ENCODE measurements at regions not wholly inside any gene's neighbourhood (a gene's known extent, or its start where the extent isn't known, plus 50 kb on each side); places are given as distances from the start of the nearest gene placed in this dataset.

GRCh38 chr1:88219521-88219920 is 464.6 kb upstream of the PKN2 start:
- Histone ChIP-seq H3K27ac (ENCODE audit: low read depth, low read length) (no peak overlapping the region), H3K27me3 (ENCODE audit: control insufficient read depth in 1 of 2, insufficient read depth in 2 of 2, low read length in 2 of 2) (no peaks in the 10 kb centered on the region), H3K4me3 (ENCODE audit: low read depth in 1 of 2, low read length in 2 of 2) (no peak overlapping the region), H3K9me3 (ENCODE audit: low read length) (no peaks in the 10 kb centered on the region), H3K36me3 (ENCODE audit: insufficient read depth, low read length) (no peaks in the 10 kb centered on the region), H3K4me1 (ENCODE audit: insufficient read depth, low read length) (no peaks in the 10 kb centered on the region), H3K9ac (ENCODE audit: low read length) (no peak overlapping the region)

- H3K4me1 ChIP-seq (ENCODE audit: insufficient read depth, low read length) = no peaks in the 10 kb centered on the region
- no peak overlapping the region for H3K27ac ChIP-seq (ENCODE audit: low read depth, low read length)
- no peaks in the 10 kb centered on the region for H3K36me3 ChIP-seq (ENCODE audit: insufficient read depth, low read length)
- H3K27me3 ChIP-seq (ENCODE audit: control insufficient read depth in 1 of 2, insufficient read depth in 2 of 2, low read length in 2 of 2) = no peaks in the 10 kb centered on the region
- no peak overlapping the region for H3K4me3 ChIP-seq (ENCODE audit: low read depth in 1 of 2, low read length in 2 of 2)
- H3K9me3 ChIP-seq (ENCODE audit: low read length) = no peaks in the 10 kb centered on the region
- no peak overlapping the region for H3K9ac ChIP-seq (ENCODE audit: low read length)
Measured at GRCh38 chr1:88221411-88221810, 462.7 kb upstream of the PKN2 start.

GRCh38 chr1:88224906-88225305 is 459.2 kb upstream of the PKN2 start:
- H3K9ac ChIP-seq (ENCODE audit: low read length) = no peak overlapping the region
- H3K9me3 ChIP-seq (ENCODE audit: low read length) = no peaks in the 10 kb centered on the region
- no peaks in the 10 kb centered on the region for H3K27me3 ChIP-seq (ENCODE audit: control insufficient read depth in 1 of 2, insufficient read depth in 2 of 2, low read length in 2 of 2)
- no peaks in the 10 kb centered on the region for H3K4me1 ChIP-seq (ENCODE audit: insufficient read depth, low read length)
- no peaks in the 10 kb centered on the region for H3K36me3 ChIP-seq (ENCODE audit: insufficient read depth, low read length)
- no peak overlapping the region for H3K27ac ChIP-seq (ENCODE audit: low read depth, low read length)
- H3K4me3 ChIP-seq (ENCODE audit: low read depth in 1 of 2, low read length in 2 of 2) = no peak overlapping the region

DNA sequence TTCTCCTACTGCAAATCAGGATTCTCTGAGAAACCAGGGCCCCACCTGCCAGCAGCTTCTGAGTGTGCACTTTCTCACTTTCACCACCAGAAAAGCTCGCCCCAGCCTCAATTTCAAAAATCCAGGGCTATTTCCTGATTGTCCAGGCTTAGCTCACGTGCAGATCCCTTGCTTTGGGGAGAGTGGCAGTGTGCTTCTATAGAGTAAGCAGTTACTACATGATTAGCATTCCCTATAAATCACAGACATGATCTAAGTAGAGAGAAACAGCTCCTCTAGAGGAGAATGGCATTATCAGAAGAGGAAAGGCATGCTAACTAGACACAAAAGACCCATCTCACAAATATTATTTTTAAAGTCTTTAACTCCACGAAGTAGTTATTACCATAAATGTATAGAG is 456.0 kb upstream of the PKN2 start:
- H3K4me3 ChIP-seq (ENCODE audit: low read depth in 1 of 2, low read length in 2 of 2) = no peak overlapping the region
- H3K36me3 ChIP-seq (ENCODE audit: insufficient read depth, low read length) = no peaks in the 10 kb centered on the region
- no peaks in the 10 kb centered on the region for H3K4me1 ChIP-seq (ENCODE audit: insufficient read depth, low read length)
- no peaks in the 10 kb centered on the region for H3K9me3 ChIP-seq (ENCODE audit: low read length)
- H3K9ac ChIP-seq (ENCODE audit: low read length) = no peak overlapping the region
- H3K27me3 ChIP-seq (ENCODE audit: control insufficient read depth in 1 of 2, insufficient read depth in 2 of 2, low read length in 2 of 2) = no peaks in the 10 kb centered on the region
- no peak overlapping the region for H3K27ac ChIP-seq (ENCODE audit: low read depth, low read length)

DNA sequence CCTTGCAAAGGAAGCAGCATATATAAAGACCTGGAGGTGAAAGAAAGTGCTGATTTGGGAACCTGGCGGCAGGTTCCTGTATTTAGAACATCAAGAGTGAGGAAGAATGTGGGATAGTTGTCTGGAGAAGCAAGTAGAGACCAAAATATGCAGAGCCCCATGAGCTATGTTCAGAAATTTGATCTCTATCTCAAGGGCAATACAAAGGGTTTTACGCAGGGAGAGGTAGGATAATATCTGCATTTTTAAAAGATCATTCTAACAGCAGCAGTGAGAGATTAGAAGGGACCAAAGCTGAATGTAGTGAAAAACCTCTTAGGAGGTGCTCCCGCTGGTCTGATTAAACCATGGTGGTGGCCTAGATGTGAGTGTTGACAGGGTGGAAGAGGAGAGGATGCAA is 453.9 kb upstream of the PKN2 start:
- no peak overlapping the region for H3K4me3 ChIP-seq (ENCODE audit: low read depth in 1 of 2, low read length in 2 of 2)
- no peaks in the 10 kb centered on the region for H3K27me3 ChIP-seq (ENCODE audit: control insufficient read depth in 1 of 2, insufficient read depth in 2 of 2, low read length in 2 of 2)
- no peaks in the 10 kb centered on the region for H3K9me3 ChIP-seq (ENCODE audit: low read length)
- no peaks in the 10 kb centered on the region for H3K36me3 ChIP-seq (ENCODE audit: insufficient read depth, low read length)
- no peak overlapping the region for H3K27ac ChIP-seq (ENCODE audit: low read depth, low read length)
- H3K4me1 ChIP-seq (ENCODE audit: insufficient read depth, low read length) = no peaks in the 10 kb centered on the region
- H3K9ac ChIP-seq (ENCODE audit: low read length) = no peak overlapping the region

DNA sequence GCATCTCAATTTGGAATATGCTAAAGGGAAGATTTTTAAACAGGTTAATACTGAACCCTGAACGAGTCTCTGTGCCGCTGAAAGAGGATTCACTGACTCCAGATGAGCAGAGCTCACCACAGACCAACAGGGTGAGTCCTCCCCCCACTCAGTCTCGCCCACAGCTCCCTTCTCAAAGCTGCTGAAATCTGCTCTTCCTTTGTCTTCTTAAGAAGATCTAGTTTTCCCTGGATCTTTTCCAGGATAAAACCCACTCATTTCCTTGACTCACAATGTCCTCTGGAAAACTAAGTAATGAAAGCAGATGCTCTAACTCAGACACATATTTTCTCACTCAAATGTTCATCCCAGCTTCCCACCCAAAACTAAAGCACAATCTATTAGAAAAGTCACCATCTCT is 447.0 kb upstream of the PKN2 start:
- no peaks in the 10 kb centered on the region for H3K9me3 ChIP-seq (ENCODE audit: low read length)
- no peaks in the 10 kb centered on the region for H3K27me3 ChIP-seq (ENCODE audit: control insufficient read depth in 1 of 2, insufficient read depth in 2 of 2, low read length in 2 of 2)
- no peak overlapping the region for H3K4me3 ChIP-seq (ENCODE audit: low read depth in 1 of 2, low read length in 2 of 2)
- H3K4me1 ChIP-seq (ENCODE audit: insufficient read depth, low read length) = no peaks in the 10 kb centered on the region
- H3K9ac ChIP-seq (ENCODE audit: low read length) = no peak overlapping the region
- no peak overlapping the region for H3K27ac ChIP-seq (ENCODE audit: low read depth, low read length)
- no peaks in the 10 kb centered on the region for H3K36me3 ChIP-seq (ENCODE audit: insufficient read depth, low read length)

- H3K27ac ChIP-seq (ENCODE audit: low read depth, low read length) = no peak overlapping the region
- no peaks in the 10 kb centered on the region for H3K36me3 ChIP-seq (ENCODE audit: insufficient read depth, low read length)
- no peaks in the 10 kb centered on the region for H3K27me3 ChIP-seq (ENCODE audit: control insufficient read depth in 1 of 2, insufficient read depth in 2 of 2, low read length in 2 of 2)
- no peaks in the 10 kb centered on the region for H3K9me3 ChIP-seq (ENCODE audit: low read length)
- H3K9ac ChIP-seq (ENCODE audit: low read length) = no peak overlapping the region
- H3K4me3 ChIP-seq (ENCODE audit: low read depth in 1 of 2, low read length in 2 of 2) = no peak overlapping the region
- no peaks in the 10 kb centered on the region for H3K4me1 ChIP-seq (ENCODE audit: insufficient read depth, low read length)
Measured at GRCh38 chr1:88239205-88239604, 444.9 kb upstream of the PKN2 start.

DNA sequence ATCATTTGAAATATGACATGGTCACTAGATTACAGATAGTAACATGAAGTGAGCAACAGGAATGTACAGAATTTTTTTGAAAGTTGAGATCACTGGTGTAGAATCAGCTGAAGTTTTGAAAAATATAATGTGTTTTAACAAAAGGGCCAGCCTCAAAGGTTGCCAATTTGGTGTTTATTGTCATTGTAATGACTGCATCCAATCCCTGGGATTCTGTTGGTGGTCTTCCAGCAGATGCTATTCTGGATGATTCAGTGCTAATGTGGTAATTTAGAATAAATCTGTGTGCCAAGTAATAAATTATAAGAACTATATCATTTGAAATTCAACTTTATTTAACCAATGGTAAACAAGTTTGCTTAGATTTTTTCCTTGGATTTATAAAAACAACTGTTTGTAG is 436.4 kb upstream of the PKN2 start:
- H3K4me1 ChIP-seq (ENCODE audit: insufficient read depth, low read length) = no peaks in the 10 kb centered on the region
- H3K27me3 ChIP-seq (ENCODE audit: control insufficient read depth in 1 of 2, insufficient read depth in 2 of 2, low read length in 2 of 2) = no peaks in the 10 kb centered on the region
- H3K4me3 ChIP-seq (ENCODE audit: low read depth in 1 of 2, low read length in 2 of 2) = no peak overlapping the region
- H3K9me3 ChIP-seq (ENCODE audit: low read length) = no peaks in the 10 kb centered on the region
- no peak overlapping the region for H3K9ac ChIP-seq (ENCODE audit: low read length)
- H3K36me3 ChIP-seq (ENCODE audit: insufficient read depth, low read length) = no peaks in the 10 kb centered on the region
- no peak overlapping the region for H3K27ac ChIP-seq (ENCODE audit: low read depth, low read length)

- H3K36me3 ChIP-seq (ENCODE audit: insufficient read depth, low read length) = no peaks in the 10 kb centered on the region
- no peak overlapping the region for H3K27ac ChIP-seq (ENCODE audit: low read depth, low read length)
- no peaks in the 10 kb centered on the region for H3K9me3 ChIP-seq (ENCODE audit: low read length)
- H3K9ac ChIP-seq (ENCODE audit: low read length) = no peak overlapping the region
- no peaks in the 10 kb centered on the region for H3K4me1 ChIP-seq (ENCODE audit: insufficient read depth, low read length)
- H3K4me3 ChIP-seq (ENCODE audit: low read depth in 1 of 2, low read length in 2 of 2) = no peak overlapping the region
- H3K27me3 ChIP-seq (ENCODE audit: control insufficient read depth in 1 of 2, insufficient read depth in 2 of 2, low read length in 2 of 2) = no peaks in the 10 kb centered on the region
Measured at GRCh38 chr1:88250915-88251314, 433.2 kb upstream of the PKN2 start.

DNA sequence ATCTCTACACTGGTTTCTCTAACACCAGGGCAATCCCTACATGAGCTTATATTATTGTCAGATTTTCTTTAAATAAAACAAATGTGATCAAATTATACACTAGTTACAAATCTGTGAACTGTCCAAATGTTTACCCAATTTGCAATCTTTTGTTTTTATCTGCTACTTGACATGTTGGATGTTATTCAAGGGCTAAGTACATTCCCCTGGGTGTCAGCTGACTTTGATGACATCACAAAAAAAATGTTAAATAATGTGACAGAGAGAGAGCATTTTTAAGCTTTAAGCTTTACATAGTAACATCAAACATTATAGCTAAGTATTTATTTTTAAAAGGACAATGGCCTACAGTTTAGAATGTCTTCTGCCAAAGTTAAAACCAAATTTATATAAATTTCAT is 431.3 kb upstream of the PKN2 start:
- H3K9ac ChIP-seq (ENCODE audit: low read length) = no peak overlapping the region
- H3K36me3 ChIP-seq (ENCODE audit: insufficient read depth, low read length) = no peaks in the 10 kb centered on the region
- H3K27me3 ChIP-seq (ENCODE audit: control insufficient read depth in 1 of 2, insufficient read depth in 2 of 2, low read length in 2 of 2) = no peaks in the 10 kb centered on the region
- H3K4me1 ChIP-seq (ENCODE audit: insufficient read depth, low read length) = no peaks in the 10 kb centered on the region
- no peaks in the 10 kb centered on the region for H3K9me3 ChIP-seq (ENCODE audit: low read length)
- H3K27ac ChIP-seq (ENCODE audit: low read depth, low read length) = no peak overlapping the region
- H3K4me3 ChIP-seq (ENCODE audit: low read depth in 1 of 2, low read length in 2 of 2) = no peak overlapping the region

DNA sequence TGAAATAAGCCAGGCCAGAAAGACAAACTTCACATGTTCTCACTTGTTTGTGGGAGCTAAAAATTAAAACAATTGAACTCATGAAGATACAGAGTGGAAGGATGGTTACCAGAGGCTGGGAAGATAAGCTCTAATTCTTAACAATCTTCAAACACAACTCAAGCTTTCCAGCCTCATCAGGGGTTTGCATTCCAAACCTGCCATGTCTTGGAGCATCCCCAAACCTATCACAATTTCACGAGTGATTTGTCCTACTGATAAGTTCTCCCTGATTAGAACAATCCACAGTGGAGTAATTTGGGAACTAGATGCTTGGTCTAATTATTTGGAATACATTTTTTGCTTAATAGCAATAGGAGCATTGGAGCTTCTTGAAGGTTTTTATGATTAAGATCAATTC is 418.5 kb upstream of the PKN2 start:
- H3K36me3 ChIP-seq (ENCODE audit: insufficient read depth, low read length) = no peaks in the 10 kb centered on the region
- H3K9me3 ChIP-seq (ENCODE audit: low read length) = no peaks in the 10 kb centered on the region
- H3K4me1 ChIP-seq (ENCODE audit: insufficient read depth, low read length) = no peaks in the 10 kb centered on the region

GRCh38 chr1:88266051-88266450 is 418.0 kb upstream of the PKN2 start:
- H3K36me3 ChIP-seq (ENCODE audit: insufficient read depth, low read length) = no peaks in the 10 kb centered on the region
- H3K9ac ChIP-seq (ENCODE audit: low read length) = no peak overlapping the region
- no peaks in the 10 kb centered on the region for H3K9me3 ChIP-seq (ENCODE audit: low read length)
- H3K27me3 ChIP-seq (ENCODE audit: control insufficient read depth in 1 of 2, insufficient read depth in 2 of 2, low read length in 2 of 2) = no peaks in the 10 kb centered on the region
- H3K4me3 ChIP-seq (ENCODE audit: low read depth in 1 of 2, low read length in 2 of 2) = no peak overlapping the region
- H3K27ac ChIP-seq (ENCODE audit: low read depth, low read length) = no peak overlapping the region
- no peaks in the 10 kb centered on the region for H3K4me1 ChIP-seq (ENCODE audit: insufficient read depth, low read length)

More for the DNA sequence above, 418.5 kb upstream of the PKN2 start:
- H3K27me3 ChIP-seq (ENCODE audit: control insufficient read depth in 1 of 2, insufficient read depth in 2 of 2, low read length in 2 of 2) = no peaks in the 10 kb centered on the region
- no peak overlapping the region for H3K9ac ChIP-seq (ENCODE audit: low read length)
- no peak overlapping the region for H3K27ac ChIP-seq (ENCODE audit: low read depth, low read length)
- H3K4me3 ChIP-seq (ENCODE audit: low read depth in 1 of 2, low read length in 2 of 2) = no peak overlapping the region

Measured in muscle layer of colon (tissue), 2 donors.